Loucy (cell line): ENCODE measurements at regions not wholly inside any gene's neighbourhood (a gene's known extent, or its start where the extent isn't known, plus 50 kb on each side); places are given as distances from the start of the nearest gene placed in this dataset.

Experiments used
- H2AFZ ChIP-seq: fragments of 200-600 bp; sonication (generic); 2 replicates; pipeline ENCODE4 v1.6.0; 2016; ENCODE audit warnings: antibody characterized with exemption, mild to moderate bottlenecking, low read length, moderate library complexity
- H3F3A ChIP-seq: fragments of 200-600 bp; 2 replicates; pipeline ENCODE4 v1.6.0; 2016; ENCODE audit warnings: antibody characterized with exemption, low read depth, mild to moderate bottlenecking
- H3K27me3 ChIP-seq: fragments of 200-600 bp; sonication (generic); 2 replicates; pipeline ENCODE4 v1.6.1; 2014; ENCODE audit warnings: low read length, mild to moderate bottlenecking; ENCODE audit not compliant: insufficient read depth, poor library complexity, severe bottlenecking
- H3K36me3 ChIP-seq: fragments of 200-600 bp; sonication (generic); 2 replicates; pipeline ENCODE4 v1.6.1; 2016; ENCODE audit warnings: low read length; ENCODE audit not compliant: insufficient read depth
- H3K4me1 ChIP-seq: fragments of 200-600 bp; sonication (generic); 2 replicates; pipeline ENCODE4 v1.5.1; 2014; ENCODE audit warnings: low read length, mild to moderate bottlenecking; ENCODE audit not compliant: insufficient read depth, poor library complexity, severe bottlenecking
- H3K4me2 ChIP-seq: fragments of 200-600 bp; sonication (generic); 2 replicates; pipeline ENCODE4 v1.6.0; 2014; ENCODE audit warnings: antibody characterized with exemption, low read length, low read depth, mild to moderate bottlenecking; ENCODE audit not compliant: poor library complexity, severe bottlenecking
- H3K4me3 ChIP-seq: fragments of 200-600 bp; sonication (generic); 2 replicates; pipeline ENCODE4 v1.5.1; 2014; ENCODE audit warnings: low read length, mild to moderate bottlenecking, mixed read lengths; ENCODE audit not compliant: poor library complexity, severe bottlenecking
- H3K79me2 ChIP-seq: fragments of 200-600 bp; sonication (generic); 2 replicates; pipeline ENCODE4 v1.6.1; 2014; ENCODE audit warnings: low read length; ENCODE audit not compliant: insufficient read depth
- H3K9ac ChIP-seq: fragments of 200-600 bp; sonication (generic); 2 replicates; pipeline ENCODE4 v1.6.0; 2014; ENCODE audit warnings: mild to moderate bottlenecking, low read depth, low read length, moderate library complexity; ENCODE audit not compliant: poor library complexity, severe bottlenecking
- H3K9me2 ChIP-seq: fragments of 200-600 bp; sonication (generic); replicated peaks from 2 replicates; pipeline ENCODE4 v1.6.1; 2016; ENCODE audit warnings: low read depth, low read length, mixed read lengths
- H3K9me3 ChIP-seq: fragments of 200-600 bp; sonication (generic); 2 replicates; pipeline ENCODE4 v1.6.1; 2014; ENCODE audit warnings: mild to moderate bottlenecking, antibody characterized with exemption, low read length, low read depth; ENCODE audit not compliant: insufficient read depth
- H4K20me1 ChIP-seq: fragments of 200-600 bp; sonication (generic); 2 replicates; pipeline ENCODE4 v1.6.0; 2014; ENCODE audit warnings: antibody characterized with exemption, low read length, mild to moderate bottlenecking; ENCODE audit not compliant: insufficient read depth, poor library complexity, severe bottlenecking
- EZH2phosphoT487 ChIP-seq: fragments of 200-600 bp; IDR thresholded peaks from 2 replicates; pipeline ENCODE4 v1.6.1; 2018; ENCODE audit warnings: antibody characterized with exemption, mild to moderate bottlenecking, moderate library complexity, borderline replicate concordance
- TF ChIP-seq, protein P1 (sequence below): fragments of 200-600 bp; sonication (generic); conservative IDR thresholded peaks from 2 replicates; pipeline ENCODE4 v1.5.1; 2014; ENCODE audit warnings: mild to moderate bottlenecking, antibody characterized with exemption, low read length

DNA sequence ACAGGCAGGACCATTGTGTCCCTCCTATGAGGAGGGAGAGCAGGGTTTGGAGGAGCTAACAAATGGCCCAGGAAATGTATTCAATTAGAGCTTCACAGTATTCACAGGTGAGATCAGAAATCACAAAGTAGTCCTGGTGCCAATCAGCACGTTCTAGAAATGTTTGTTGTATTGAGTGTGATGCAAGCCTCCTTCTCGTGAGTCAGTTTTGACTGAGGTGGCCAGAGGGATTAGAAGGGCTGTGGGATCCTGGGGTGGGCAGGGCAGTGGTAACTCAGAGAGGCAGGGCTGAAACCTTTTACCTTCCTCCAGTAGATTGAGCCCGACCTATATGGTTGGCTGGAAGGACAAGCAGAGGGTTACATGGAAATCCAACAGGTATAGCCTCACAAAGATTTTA is 95.0 kb downstream of the BOD1L2 start:
- Histone ChIP-seq H3K4me1 (no peaks in the 10 kb centered on the region), H3K9me3 (no peaks in the 10 kb centered on the region), H3K9ac (no peak overlapping the region), H2AFZ (no peak overlapping the region), H3K79me2 (no peaks in the 10 kb centered on the region), H3K4me2 (no peak overlapping the region), H3K4me3 (no peak overlapping the region), H4K20me1 (no peaks in the 10 kb centered on the region), H3K36me3 (no peaks in the 10 kb centered on the region), H3K9me2 (no peaks in the 10 kb centered on the region), H3F3A (no peaks in the 10 kb centered on the region), H3K27me3 (no peaks in the 10 kb centered on the region)
- no peak for TF ChIP-seq EZH2phosphoT487
- TF ChIP-seq, protein P1, sequence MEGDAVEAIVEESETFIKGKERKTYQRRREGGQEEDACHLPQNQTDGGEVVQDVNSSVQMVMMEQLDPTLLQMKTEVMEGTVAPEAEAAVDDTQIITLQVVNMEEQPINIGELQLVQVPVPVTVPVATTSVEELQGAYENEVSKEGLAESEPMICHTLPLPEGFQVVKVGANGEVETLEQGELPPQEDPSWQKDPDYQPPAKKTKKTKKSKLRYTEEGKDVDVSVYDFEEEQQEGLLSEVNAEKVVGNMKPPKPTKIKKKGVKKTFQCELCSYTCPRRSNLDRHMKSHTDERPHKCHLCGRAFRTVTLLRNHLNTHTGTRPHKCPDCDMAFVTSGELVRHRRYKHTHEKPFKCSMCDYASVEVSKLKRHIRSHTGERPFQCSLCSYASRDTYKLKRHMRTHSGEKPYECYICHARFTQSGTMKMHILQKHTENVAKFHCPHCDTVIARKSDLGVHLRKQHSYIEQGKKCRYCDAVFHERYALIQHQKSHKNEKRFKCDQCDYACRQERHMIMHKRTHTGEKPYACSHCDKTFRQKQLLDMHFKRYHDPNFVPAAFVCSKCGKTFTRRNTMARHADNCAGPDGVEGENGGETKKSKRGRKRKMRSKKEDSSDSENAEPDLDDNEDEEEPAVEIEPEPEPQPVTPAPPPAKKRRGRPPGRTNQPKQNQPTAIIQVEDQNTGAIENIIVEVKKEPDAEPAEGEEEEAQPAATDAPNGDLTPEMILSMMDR: no peak

DNA sequence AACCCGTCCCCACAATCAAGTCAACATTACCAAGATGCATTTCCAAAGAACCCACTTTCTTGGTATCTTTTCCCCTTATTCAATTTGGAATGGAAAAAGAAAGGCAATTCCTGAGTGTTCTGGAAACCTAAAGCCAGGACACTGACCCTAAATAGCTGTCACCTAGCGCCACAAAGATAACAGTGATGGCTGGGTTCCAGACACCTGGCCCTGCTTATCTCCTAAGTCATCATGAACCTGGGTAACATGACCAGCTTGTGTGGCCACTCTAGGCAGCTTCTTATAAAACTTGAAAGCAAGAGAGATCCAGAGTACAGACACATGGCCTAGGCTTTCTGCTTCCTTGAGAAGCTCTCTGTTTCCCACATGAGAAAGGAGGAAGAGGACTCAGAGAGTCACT is 95.4 kb downstream of the BOD1L2 start:
- no peak overlapping the region for H3K4me3 ChIP-seq
- no peaks in the 10 kb centered on the region for H3K9me2 ChIP-seq
- no peaks in the 10 kb centered on the region for H3K27me3 ChIP-seq
- H3K36me3 ChIP-seq: no peaks in the 10 kb centered on the region
- no peaks in the 10 kb centered on the region for H3K4me1 ChIP-seq
- H3K4me2 ChIP-seq: no peak overlapping the region
- H4K20me1 ChIP-seq: no peaks in the 10 kb centered on the region
- no peaks in the 10 kb centered on the region for H3K9me3 ChIP-seq
- no peak overlapping the region for H3K9ac ChIP-seq
- H2AFZ ChIP-seq: no peak overlapping the region
- no peaks in the 10 kb centered on the region for H3F3A ChIP-seq
- TF ChIP-seq, protein P1: no peak
- TF ChIP-seq EZH2phosphoT487: no peak
- no peaks in the 10 kb centered on the region for H3K79me2 ChIP-seq

DNA sequence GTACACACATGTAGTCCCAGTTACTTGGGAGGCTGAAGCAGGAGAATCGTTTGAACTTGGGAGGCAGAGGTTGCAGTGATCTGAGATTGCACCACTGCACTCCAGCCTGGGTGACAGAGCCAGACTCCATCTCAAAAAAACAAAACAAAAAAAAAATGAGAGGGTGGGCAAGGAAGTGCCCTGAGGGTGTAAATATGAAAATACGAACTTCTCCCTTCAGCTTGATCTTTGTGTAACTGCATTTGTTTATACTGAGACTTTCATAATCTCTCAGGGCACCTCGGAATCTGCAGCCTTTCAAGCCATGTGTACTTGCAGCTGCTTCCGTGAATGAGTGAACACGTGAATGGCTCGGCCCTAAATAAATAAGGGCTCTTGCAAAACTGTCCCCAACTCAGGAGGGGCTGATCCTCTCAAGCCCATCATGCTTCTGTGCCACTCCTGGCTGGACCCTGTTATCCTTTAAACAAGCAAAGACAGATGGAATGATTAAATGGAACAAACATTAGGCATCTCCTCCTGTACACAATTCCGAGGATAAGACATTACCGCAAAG is 96.8 kb downstream of the BOD1L2 start:
- TF ChIP-seq, protein P1: no peak
- no peak for TF ChIP-seq EZH2phosphoT487
- Histone ChIP-seq H2AFZ (no peak overlapping the region), H3F3A (no peaks in the 10 kb centered on the region), H3K79me2 (no peaks in the 10 kb centered on the region), H3K4me3 (no peak overlapping the region), H3K9me2 (no peaks in the 10 kb centered on the region), H3K9ac (no peak overlapping the region), H4K20me1 (no peaks in the 10 kb centered on the region), H3K36me3 (no peaks in the 10 kb centered on the region), H3K4me2 (no peak overlapping the region), H3K4me1 (no peaks in the 10 kb centered on the region), H3K9me3 (no peaks in the 10 kb centered on the region), H3K27me3 (no peaks in the 10 kb centered on the region)
